Left lung (tissue), 4 donors: ENCODE measurements at regions not wholly inside any gene's neighbourhood (a gene's known extent, or its start where the extent isn't known, plus 50 kb on each side); places are given as distances from the start of the nearest gene placed in this dataset.

ENCODE experiments used
- ATAC-seq: fragments of 200-7000 bp; cut with Tn5 transposase; one replicate; pipeline ENCODE4 v1.9.1; 2020; ENCODE audit warnings: moderate library complexity
- DNase-seq, 4 donors: peaks; one replicate each; pipeline ENCODE4 v3.0.0-alpha.2; 2013 to 2020
- H3K27ac ChIP-seq, 2 donors: fragments of 200-600 bp; sonication (generic) in 1 of 2; one replicate each; pipeline versions ENCODE4 v1.5.0 to v1.8.0; 2020 to 2021
- H3K27me3 ChIP-seq, 2 donors: fragments of 200-600 bp; sonication (generic) in 1 of 2; one replicate each; pipeline versions ENCODE4 v1.5.0 to v1.8.0; 2020 to 2021
- H3K36me3 ChIP-seq, 2 donors: fragments of 200-600 bp; sonication (generic) in 1 of 2; one replicate each; pipeline versions ENCODE4 v1.5.0 to v1.8.0; 2020 to 2021
- H3K4me1 ChIP-seq, 2 donors: fragments of 200-600 bp; one replicate each; pipeline ENCODE4 v1.8.0; 2021
- H3K4me3 ChIP-seq, 2 donors: fragments of 200-600 bp; sonication (generic) in 1 of 2; one replicate each; pipeline versions ENCODE4 v1.5.0 to v1.8.0; 2020 to 2021; ENCODE audit warnings: mild to moderate bottlenecking in 1 of 2
- H3K9me3 ChIP-seq, 2 donors: fragments of 200-600 bp; sonication (generic) in 1 of 2; one replicate each; pipeline versions ENCODE4 v1.5.0 to v1.8.0; 2020 to 2021
- CTCF ChIP-seq, 2 donors: fragments of 200-600 bp; sonication (generic) in 1 of 2; IDR thresholded peaks; one replicate each; pipeline versions ENCODE4 v1.5.0 to v1.8.0; 2021; ENCODE audit warnings: antibody characterized with exemption in 2 of 2
- intact Hi-C, 2 donors: fragments of 100-400 bp; cut with DNase I; formaldehyde crosslinking; loops; one replicate each; pipeline versions ENCODE4 v1.11.2 to v1.14.2; 2022
- donor health status: DM: no; HTN: yes; CAD: no.
- donor health status: DM: no; HTN: no; CAD: no.

DNA sequence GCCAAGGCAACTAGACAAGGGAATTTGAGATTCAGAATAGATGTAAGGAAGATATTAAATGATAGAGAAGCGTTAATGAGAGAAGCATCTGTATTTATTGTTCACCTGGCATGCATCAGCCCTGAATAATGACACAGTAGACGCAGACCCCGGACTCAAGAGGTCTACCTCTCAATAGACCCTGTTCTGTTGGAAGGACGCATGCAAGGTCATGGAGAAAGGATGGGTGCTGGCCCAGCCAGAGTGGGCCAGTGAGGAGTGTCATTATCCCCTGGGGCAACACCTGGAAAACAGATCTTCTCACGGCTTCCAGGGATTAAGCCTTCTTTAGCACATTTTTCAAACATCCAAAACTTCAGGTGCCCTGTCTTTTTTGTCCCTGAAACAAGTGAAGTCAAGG lies 461.0 kb downstream of the EIPR1 start:
- intact Hi-C loops: no loop called here
- peaks cover 0 to 11% of the 10 kb centered on the region in 2 donors for H3K9me3 ChIP-seq
- H3K4me1 ChIP-seq: no peaks in the 10 kb centered on the region
- H3K4me3 ChIP-seq: no peak overlapping the region
- H3K27me3 ChIP-seq: no peaks in the 10 kb centered on the region
- DNase-seq (no peak), ATAC-seq (no peak)
- TF ChIP-seq CTCF (IDR thresholded peaks at IDR 0.05): no peak
- H3K36me3 ChIP-seq: no peaks in the 10 kb centered on the region
- no peak overlapping the region for H3K27ac ChIP-seq

DNA sequence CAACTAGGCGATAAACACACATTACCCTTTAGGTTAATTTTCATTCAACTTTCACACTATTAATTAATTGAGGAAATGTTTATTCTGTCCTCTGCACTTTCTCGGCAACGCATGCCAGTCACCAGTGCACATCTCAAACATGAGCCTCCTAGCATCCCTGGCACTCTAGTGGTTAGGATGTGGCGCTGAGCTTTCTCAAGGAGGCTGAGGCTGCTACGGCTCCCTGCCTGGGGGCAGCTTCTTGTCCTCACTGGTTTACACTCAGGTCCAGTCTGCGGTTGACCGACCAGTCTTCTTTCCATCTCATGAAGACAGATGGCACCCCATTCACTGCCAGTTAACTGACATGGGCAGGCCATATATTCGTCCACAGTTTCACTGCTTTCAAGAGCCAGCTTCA lies 463.4 kb downstream of the EIPR1 start:
- Histone ChIP-seq H3K4me3 (no peak overlapping the region), H3K9me3 (peaks cover 0 to 11% of the 10 kb centered on the region in 2 donors)
- intact Hi-C loops: no loop called here

DNA sequence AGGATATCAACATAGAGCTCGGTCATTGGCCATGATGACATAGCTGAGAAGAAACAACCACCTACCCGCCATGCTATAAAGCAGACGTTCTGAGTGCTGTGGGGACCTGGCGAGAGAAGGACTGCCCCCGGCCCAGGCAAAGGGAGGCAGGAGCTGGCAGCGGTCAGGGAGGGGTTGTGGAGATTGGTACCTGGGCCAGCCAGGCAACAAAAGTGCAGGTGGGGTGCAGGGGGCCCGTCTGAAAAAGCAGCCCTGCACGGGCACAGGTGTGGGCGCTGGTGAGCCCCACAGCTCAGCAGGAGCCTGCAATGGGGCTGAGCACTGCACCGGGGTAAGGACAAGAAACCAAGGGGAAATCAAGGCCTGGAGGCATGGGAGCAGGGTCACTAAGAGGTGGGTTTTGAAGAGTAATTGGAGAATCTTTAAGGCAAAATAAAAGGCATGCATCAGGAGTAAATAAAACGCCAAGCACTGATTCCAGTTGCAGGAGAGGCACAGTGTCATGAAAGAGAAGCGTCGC lies 464.0 kb downstream of the EIPR1 start:
- DNase-seq (no peak), ATAC-seq (no peak)
- no peak for TF ChIP-seq CTCF (IDR thresholded peaks at IDR 0.05)
- Histone ChIP-seq H3K4me1 (no peaks in the 10 kb centered on the region), H3K4me3 (no peak overlapping the region), H3K27me3 (no peaks in the 10 kb centered on the region), H3K27ac (no peak overlapping the region), H3K36me3 (no peaks in the 10 kb centered on the region), H3K9me3 (peaks cover 0 to 11% of the 10 kb centered on the region in 2 donors)
- intact Hi-C loops: no loop called here

More for the DNA sequence above, 463.4 kb downstream of the EIPR1 start:
- Histone ChIP-seq H3K36me3 (no peaks in the 10 kb centered on the region), H3K27ac (no peak overlapping the region), H3K4me1 (no peaks in the 10 kb centered on the region), H3K27me3 (no peaks in the 10 kb centered on the region)
- ATAC-seq (no peak), DNase-seq (no peak)
- no peak for TF ChIP-seq CTCF (IDR thresholded peaks at IDR 0.05)

- H3K36me3 ChIP-seq: no peaks in the 10 kb centered on the region
Observed at GRCh38 chr2:2912731-2913130, 464.9 kb downstream of the EIPR1 start.

GRCh38 chr2:2912293-2912692 lies 465.3 kb downstream of the EIPR1 start:
- ATAC-seq (no peak), DNase-seq (no peak)
- intact Hi-C loops: no loop called here
- Histone ChIP-seq H3K4me1 (no peaks in the 10 kb centered on the region), H3K4me3 (no peak overlapping the region), H3K36me3 (no peaks in the 10 kb centered on the region), H3K9me3 (peaks cover 0 to 11% of the 10 kb centered on the region in 2 donors), H3K27ac (no peak overlapping the region), H3K27me3 (no peaks in the 10 kb centered on the region)
- no peak for TF ChIP-seq CTCF (IDR thresholded peaks at IDR 0.05)

More at GRCh38 chr2:2912731-2913130, 464.9 kb downstream of the EIPR1 start:
- Histone ChIP-seq H3K27me3 (no peaks in the 10 kb centered on the region), H3K4me3 (no peak overlapping the region), H3K27ac (no peak overlapping the region), H3K9me3 (peaks cover 0 to 11% of the 10 kb centered on the region in 2 donors), H3K4me1 (no peaks in the 10 kb centered on the region)
- intact Hi-C loops: no loop called here
- no peak for TF ChIP-seq CTCF (IDR thresholded peaks at IDR 0.05)
- no peak for ATAC-seq
- no peak for DNase-seq
